ENCODE measurements at regions not wholly inside any gene's neighbourhood (a gene's known extent, or its start where the extent isn't known, plus 50 kb on each side); places are given as distances from the start of the nearest gene placed in this dataset.

GRCh38 chr14:34322940-34323418 is 139.1 kb downstream of the SPTSSA start:
- Mint-ChIP-seq H3K36me3 (ENCODE audit: unreplicated experiment) (no peaks in the 10 kb centered on the region), H3K4me3 (ENCODE audit: unreplicated experiment) (no peak overlapping the region), H3K4me1 (ENCODE audit: low read depth, unreplicated experiment) (no peaks in the 10 kb centered on the region), H3K27me3 (ENCODE audit: unreplicated experiment) (peaks cover 2% of the 10 kb centered on the region), H3K9me3 (ENCODE audit: unreplicated experiment) (no peaks in the 10 kb centered on the region), H3K27ac (ENCODE audit: unreplicated experiment) (no peak overlapping the region)
- peak; percentile 81 for DNase-seq
- TF ChIP-seq CTCF (IDR thresholded peaks at IDR 0.05; ENCODE audit: partially characterized antibody, unreplicated experiment), result peak; percentile 87

- no peak for DNase-seq
- Mint-ChIP-seq H3K9me3 (ENCODE audit: unreplicated experiment) (no peaks in the 10 kb centered on the region), H3K4me1 (ENCODE audit: low read depth, unreplicated experiment) (no peaks in the 10 kb centered on the region), H3K27ac (ENCODE audit: unreplicated experiment) (no peak overlapping the region), H3K27me3 (ENCODE audit: unreplicated experiment) (peaks cover 2% of the 10 kb centered on the region), H3K36me3 (ENCODE audit: unreplicated experiment) (no peaks in the 10 kb centered on the region), H3K4me3 (ENCODE audit: unreplicated experiment) (no peak overlapping the region)
- TF ChIP-seq CTCF (IDR thresholded peaks at IDR 0.05; ENCODE audit: partially characterized antibody, unreplicated experiment), result no peak
Observed at GRCh38 chr14:34319140-34319539, 142.9 kb downstream of the SPTSSA start.

- peaks cover 2% of the 10 kb centered on the region for H3K27me3 Mint-ChIP-seq (ENCODE audit: unreplicated experiment)
- no peaks in the 10 kb centered on the region for H3K4me1 Mint-ChIP-seq (ENCODE audit: low read depth, unreplicated experiment)
- H3K9me3 Mint-ChIP-seq (ENCODE audit: unreplicated experiment), result no peaks in the 10 kb centered on the region
- DNase-seq, result no peak
- H3K4me3 Mint-ChIP-seq (ENCODE audit: unreplicated experiment), result no peak overlapping the region
- no peak for TF ChIP-seq CTCF (IDR thresholded peaks at IDR 0.05; ENCODE audit: partially characterized antibody, unreplicated experiment)
- no peaks in the 10 kb centered on the region for H3K36me3 Mint-ChIP-seq (ENCODE audit: unreplicated experiment)
- no peak overlapping the region for H3K27ac Mint-ChIP-seq (ENCODE audit: unreplicated experiment)
Observed at GRCh38 chr14:34318014-34318413, 144.0 kb downstream of the SPTSSA start.

- Mint-ChIP-seq H3K27me3 (ENCODE audit: unreplicated experiment) (no peaks in the 10 kb centered on the region), H3K9me3 (ENCODE audit: unreplicated experiment) (no peaks in the 10 kb centered on the region), H3K36me3 (ENCODE audit: unreplicated experiment) (no peaks in the 10 kb centered on the region), H3K4me1 (ENCODE audit: low read depth, unreplicated experiment) (no peaks in the 10 kb centered on the region), H3K4me3 (ENCODE audit: unreplicated experiment) (no peak overlapping the region), H3K27ac (ENCODE audit: unreplicated experiment) (no peak overlapping the region)
- no peak for DNase-seq
- TF ChIP-seq CTCF (IDR thresholded peaks at IDR 0.05; ENCODE audit: partially characterized antibody, unreplicated experiment), result no peak
Observed at GRCh38 chr14:34310724-34311123, 151.3 kb downstream of the SPTSSA start.

- Mint-ChIP-seq H3K27me3 (ENCODE audit: unreplicated experiment) (peaks cover 2% of the 10 kb centered on the region), H3K9me3 (ENCODE audit: unreplicated experiment) (no peaks in the 10 kb centered on the region), H3K4me3 (ENCODE audit: unreplicated experiment) (no peak overlapping the region), H3K36me3 (ENCODE audit: unreplicated experiment) (no peaks in the 10 kb centered on the region), H3K4me1 (ENCODE audit: low read depth, unreplicated experiment) (no peaks in the 10 kb centered on the region), H3K27ac (ENCODE audit: unreplicated experiment) (no peak overlapping the region)
- no peak for TF ChIP-seq CTCF (IDR thresholded peaks at IDR 0.05; ENCODE audit: partially characterized antibody, unreplicated experiment)
- DNase-seq, result no peak
Observed at GRCh38 chr14:34303811-34304210, 158.2 kb downstream of the SPTSSA start.
